ENCODE measurements at regions not wholly inside any gene's neighbourhood (a gene's known extent, or its start where the extent isn't known, plus 50 kb on each side); places are given as distances from the start of the nearest gene placed in this dataset.

GRCh38 chr7:79882922-79883321 is 251.7 kb upstream of the GNAI1 start:
- H3K79me2 ChIP-seq (ENCODE audit: low read length), result no peaks in the 10 kb centered on the region
- TF ChIP-seq EZH2phosphoT487 (IDR thresholded peaks at IDR 0.05; ENCODE audit: low read length) (no peak), CTCF (IDR thresholded peaks at IDR 0.05; ENCODE audit: low read length) (no peak), EZH2 (optimal IDR thresholded peaks at IDR 0.05; ENCODE audit: low read depth, low read length) (no peak)
- H3K4me1 ChIP-seq (ENCODE audit: low read length), result no peaks in the 10 kb centered on the region
- no peaks in the 10 kb centered on the region for H3K9me3 ChIP-seq (replicated peaks; ENCODE audit: insufficient read depth, low read length)
- no peaks in the 10 kb centered on the region for H3K9me2 ChIP-seq (replicated peaks; ENCODE audit: insufficient read depth, low read length)
- no peak for DNase-seq
- H3K27ac ChIP-seq (ENCODE audit: low read length), result no peak overlapping the region
- no peak overlapping the region for H3K4me3 ChIP-seq (ENCODE audit: low read length)
- H3K9ac ChIP-seq (ENCODE audit: low read length), result no peak overlapping the region
- H2AFZ ChIP-seq (ENCODE audit: low read length), result no peak overlapping the region
- no peak overlapping the region for H3K4me2 ChIP-seq (ENCODE audit: low read depth, low read length)
- H4K20me1 ChIP-seq (ENCODE audit: insufficient read depth, low read length), result no peaks in the 10 kb centered on the region
- no peaks in the 10 kb centered on the region for H3K27me3 ChIP-seq (replicated peaks; ENCODE audit: insufficient read depth, low read length)
- H3F3A ChIP-seq (ENCODE audit: insufficient read depth, low read length), result no peaks in the 10 kb centered on the region
- no peaks in the 10 kb centered on the region for H3K36me3 ChIP-seq (replicated peaks; ENCODE audit: insufficient read depth, low read length)

GRCh38 chr7:79880312-79880711 is 254.3 kb upstream of the GNAI1 start:
- Histone ChIP-seq H4K20me1 (ENCODE audit: insufficient read depth, low read length) (no peaks in the 10 kb centered on the region), H3K79me2 (ENCODE audit: low read length) (no peaks in the 10 kb centered on the region), H3K27ac (ENCODE audit: low read length) (no peak overlapping the region), H3K9ac (ENCODE audit: low read length) (no peak overlapping the region), H3K27me3 (replicated peaks; ENCODE audit: insufficient read depth, low read length) (no peaks in the 10 kb centered on the region), H3K4me1 (ENCODE audit: low read length) (no peaks in the 10 kb centered on the region), H3K4me3 (ENCODE audit: low read length) (no peak overlapping the region), H3K4me2 (ENCODE audit: low read depth, low read length) (no peak overlapping the region), H3F3A (ENCODE audit: insufficient read depth, low read length) (no peaks in the 10 kb centered on the region), H3K9me2 (replicated peaks; ENCODE audit: insufficient read depth, low read length) (no peaks in the 10 kb centered on the region), H3K9me3 (replicated peaks; ENCODE audit: insufficient read depth, low read length) (no peaks in the 10 kb centered on the region), H2AFZ (ENCODE audit: low read length) (no peak overlapping the region), H3K36me3 (replicated peaks; ENCODE audit: insufficient read depth, low read length) (no peaks in the 10 kb centered on the region)
- DNase-seq, result no peak
- TF ChIP-seq CTCF (IDR thresholded peaks at IDR 0.05; ENCODE audit: low read length) (no peak), EZH2 (optimal IDR thresholded peaks at IDR 0.05; ENCODE audit: low read depth, low read length) (no peak), EZH2phosphoT487 (IDR thresholded peaks at IDR 0.05; ENCODE audit: low read length) (no peak)

- Histone ChIP-seq H3F3A (ENCODE audit: insufficient read depth, low read length) (no peaks in the 10 kb centered on the region), H3K4me2 (ENCODE audit: low read depth, low read length) (no peak overlapping the region), H3K79me2 (ENCODE audit: low read length) (no peaks in the 10 kb centered on the region), H3K4me3 (ENCODE audit: low read length) (no peak overlapping the region), H2AFZ (ENCODE audit: low read length) (no peak overlapping the region), H3K9ac (ENCODE audit: low read length) (no peak overlapping the region), H3K9me2 (replicated peaks; ENCODE audit: insufficient read depth, low read length) (no peaks in the 10 kb centered on the region), H4K20me1 (ENCODE audit: insufficient read depth, low read length) (no peaks in the 10 kb centered on the region), H3K36me3 (replicated peaks; ENCODE audit: insufficient read depth, low read length) (no peaks in the 10 kb centered on the region), H3K4me1 (ENCODE audit: low read length) (no peaks in the 10 kb centered on the region), H3K27me3 (replicated peaks; ENCODE audit: insufficient read depth, low read length) (no peaks in the 10 kb centered on the region), H3K9me3 (replicated peaks; ENCODE audit: insufficient read depth, low read length) (no peaks in the 10 kb centered on the region), H3K27ac (ENCODE audit: low read length) (no peak overlapping the region)
- no peak for DNase-seq
- TF ChIP-seq CTCF (IDR thresholded peaks at IDR 0.05; ENCODE audit: low read length) (no peak), EZH2phosphoT487 (IDR thresholded peaks at IDR 0.05; ENCODE audit: low read length) (no peak), EZH2 (optimal IDR thresholded peaks at IDR 0.05; ENCODE audit: low read depth, low read length) (no peak)
These were observed 256.7 kb upstream of the GNAI1 start for GRCh38 chr7:79877874-79878465.
